GM18511 (cell line): ENCODE measurements at regions not wholly inside any gene's neighbourhood (a gene's known extent, or its start where the extent isn't known, plus 50 kb on each side); places are given as distances from the start of the nearest gene placed in this dataset.
A peak's percentile ranks its signal among the peaks of the same experiment; 100 is the strongest.

Experiments used
- ATAC-seq: cut with Tn5 transposase; IDR thresholded peaks from one replicate; pipeline ENCODE4 v1.9.1; 2021; ENCODE audit warnings: mild to moderate bottlenecking, moderate library complexity; ENCODE audit not compliant: unreplicated experiment

DNA sequence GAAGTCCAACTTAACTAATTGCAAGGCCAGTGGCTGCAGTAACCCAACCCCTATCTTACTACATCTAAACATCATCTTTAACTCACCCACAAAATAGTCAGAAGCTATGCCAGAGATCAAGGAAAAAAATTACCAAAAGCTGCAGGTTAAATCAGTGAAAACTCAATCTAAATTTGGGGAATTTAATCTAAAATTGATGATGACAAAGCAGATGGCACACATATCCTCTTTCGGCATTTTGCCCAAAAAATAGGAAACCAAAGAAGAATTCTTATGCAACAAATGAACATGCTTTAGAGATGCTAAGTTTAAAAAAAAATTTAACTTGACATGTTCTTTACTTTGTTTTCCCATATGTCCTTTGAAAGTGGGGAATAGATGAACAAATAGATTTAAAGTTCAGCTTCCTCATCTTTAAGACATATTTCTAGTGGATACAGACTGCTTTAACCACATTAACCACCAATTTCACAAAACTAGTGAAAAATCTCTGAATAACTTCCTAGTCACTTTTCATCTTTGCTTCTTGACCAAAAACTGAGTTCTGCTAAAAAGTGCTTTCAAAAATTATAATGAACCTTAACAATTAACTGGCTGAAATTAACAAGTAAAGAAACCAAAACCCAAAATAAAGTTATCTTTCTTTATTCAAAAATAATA is 74.3 kb upstream of the CCDC150 start:
- ATAC-seq = no peak

DNA sequence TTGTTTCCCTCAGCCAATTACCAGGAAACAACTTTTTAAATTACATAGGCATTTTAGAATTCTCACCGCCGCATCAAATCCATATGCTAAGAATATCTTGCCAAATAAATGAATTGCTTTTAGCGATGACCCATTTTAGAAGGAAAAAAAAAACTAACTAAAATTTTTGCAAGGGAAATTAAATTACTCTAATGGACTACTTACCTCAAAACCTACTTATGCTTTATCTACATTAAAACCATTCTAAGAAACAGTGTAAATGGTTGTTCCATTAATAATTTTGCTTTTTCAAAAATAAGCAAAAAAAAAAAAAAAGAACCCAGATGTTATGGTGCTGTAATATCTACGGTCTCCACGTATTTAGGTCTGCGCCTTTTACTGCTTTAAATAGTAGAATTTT is 73.5 kb upstream of the CCDC150 start:
- no peak for ATAC-seq

DNA sequence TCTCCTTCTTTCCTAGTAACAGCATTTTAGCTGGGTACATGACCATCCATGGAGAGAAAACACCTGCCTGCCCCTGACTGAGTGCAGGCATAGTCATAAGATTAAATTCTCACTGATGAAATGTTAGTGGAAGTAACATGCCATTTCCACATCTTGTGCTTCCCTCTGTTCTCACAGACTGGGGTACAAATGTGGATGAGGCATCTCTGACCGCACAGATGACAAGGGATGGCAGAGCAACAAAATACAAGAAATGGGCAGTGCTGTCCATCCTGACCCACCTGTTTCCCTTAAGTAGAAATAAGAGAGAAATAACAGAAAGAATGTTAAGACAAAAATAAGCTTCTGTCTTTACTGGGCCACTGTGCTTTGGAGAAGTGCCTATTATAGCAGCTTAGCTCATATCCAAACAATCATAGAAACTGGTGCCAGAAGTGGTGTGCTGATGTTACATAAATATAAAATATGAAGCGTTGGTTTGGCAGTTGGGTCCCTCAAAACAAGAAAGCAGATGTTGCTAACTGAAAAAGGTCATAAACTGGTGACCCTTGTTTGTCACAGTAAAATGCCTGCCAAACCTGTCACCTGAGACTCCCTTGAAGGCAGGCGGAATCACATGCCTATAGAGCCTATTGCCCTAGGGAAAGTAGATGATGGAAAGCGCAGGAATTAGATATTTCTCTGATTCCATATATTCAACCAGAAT is 72.4 kb upstream of the CCDC150 start:
- no peak for ATAC-seq

DNA sequence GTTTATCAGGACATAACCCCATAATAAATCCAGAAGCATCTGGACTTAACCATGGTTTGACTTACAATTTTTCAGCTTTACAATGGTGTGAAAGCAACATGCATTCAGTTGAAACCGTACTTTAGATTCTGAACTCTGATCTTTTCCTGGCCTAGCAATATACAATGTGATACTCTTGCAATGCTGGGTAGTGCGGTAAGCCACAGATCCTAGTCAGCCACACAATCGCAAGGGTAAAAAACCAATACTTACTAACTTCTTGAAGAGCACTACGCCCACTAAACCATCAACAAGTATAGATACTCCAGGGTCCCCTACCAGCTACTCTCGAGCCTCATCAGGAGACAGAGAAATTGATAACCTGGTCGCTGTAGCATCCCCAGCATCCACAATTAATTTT is 71.0 kb upstream of the CCDC150 start:
- ATAC-seq = no peak

DNA sequence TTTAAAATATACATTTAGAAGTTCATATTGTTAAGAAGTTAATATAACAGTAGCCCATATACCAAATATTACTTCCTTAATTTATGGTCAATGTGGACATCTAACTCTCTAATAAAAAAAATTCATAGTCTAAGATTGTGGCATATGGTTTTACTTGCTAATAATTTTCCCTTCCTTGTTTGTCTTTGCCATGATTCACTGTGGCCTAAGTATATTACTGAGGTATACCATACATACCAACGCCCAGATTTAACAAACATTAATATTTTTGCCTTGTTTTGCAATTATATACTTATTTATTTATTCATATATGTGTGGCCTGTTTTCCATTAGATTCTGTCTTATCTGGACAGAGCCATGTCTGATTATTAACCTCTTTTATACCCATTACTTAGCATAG is 54.6 kb upstream of the CCDC150 start:
- ATAC-seq = no peak

DNA sequence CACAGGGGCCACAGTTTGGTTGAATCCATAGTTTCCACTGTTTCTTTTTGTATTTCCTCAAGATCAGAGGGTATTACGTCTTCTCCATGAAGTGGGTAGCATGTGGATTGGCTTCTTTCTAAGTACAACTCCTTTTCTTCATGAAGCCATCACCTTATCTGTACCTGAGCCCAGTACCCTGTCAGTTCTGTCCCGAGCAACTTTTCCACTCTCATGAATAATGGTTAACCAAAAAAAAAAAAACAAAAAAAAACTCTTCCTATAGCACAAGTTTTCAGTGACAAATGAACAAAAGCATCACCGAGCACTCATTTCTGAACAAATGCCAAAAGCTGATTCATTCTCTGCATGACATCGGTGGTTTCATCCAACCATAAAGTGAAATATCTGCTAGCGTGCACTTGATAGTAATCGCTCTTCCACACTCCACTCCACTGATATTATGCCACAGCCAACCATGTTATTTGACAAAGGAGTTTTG is 53.0 kb upstream of the CCDC150 start:
- peak; percentile 65 for ATAC-seq

DNA sequence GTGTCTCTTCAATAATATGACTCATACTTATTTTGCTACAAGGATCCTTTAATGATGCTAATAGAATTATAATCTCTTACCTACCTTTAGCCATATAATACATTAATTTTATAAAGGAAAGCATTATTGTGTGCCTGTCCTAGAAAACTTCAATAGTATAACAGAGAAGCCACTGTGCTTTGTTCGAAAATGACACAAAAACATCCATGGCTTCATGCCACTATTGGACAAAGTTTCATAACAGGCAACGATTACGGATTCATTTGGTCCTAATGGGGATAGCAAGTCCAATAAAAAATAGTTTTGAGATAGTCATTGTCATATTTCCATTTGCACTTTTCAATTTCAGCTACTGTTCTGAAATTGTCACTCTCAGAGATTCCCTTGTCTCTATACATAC is 52.5 kb upstream of the CCDC150 start:
- ATAC-seq = no peak

DNA sequence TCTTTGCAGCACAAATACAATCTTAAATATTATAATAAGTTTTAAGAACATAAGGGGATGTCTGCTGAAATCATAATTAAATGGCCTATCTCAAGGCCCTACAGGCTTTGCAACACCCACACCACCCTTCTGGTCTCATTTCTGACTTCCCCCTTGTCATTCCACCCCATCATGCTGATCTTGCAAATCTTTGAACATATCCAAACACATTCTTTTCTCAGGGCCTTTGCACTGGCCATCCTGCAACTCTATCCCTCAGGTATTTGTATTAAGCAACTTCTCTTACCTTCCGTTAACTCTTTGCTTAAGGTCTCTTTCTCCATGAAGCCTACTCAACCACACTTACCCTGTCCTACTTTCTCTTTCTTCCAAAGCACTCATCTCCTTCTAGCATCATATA is 51.8 kb upstream of the CCDC150 start:
- ATAC-seq = no peak

DNA sequence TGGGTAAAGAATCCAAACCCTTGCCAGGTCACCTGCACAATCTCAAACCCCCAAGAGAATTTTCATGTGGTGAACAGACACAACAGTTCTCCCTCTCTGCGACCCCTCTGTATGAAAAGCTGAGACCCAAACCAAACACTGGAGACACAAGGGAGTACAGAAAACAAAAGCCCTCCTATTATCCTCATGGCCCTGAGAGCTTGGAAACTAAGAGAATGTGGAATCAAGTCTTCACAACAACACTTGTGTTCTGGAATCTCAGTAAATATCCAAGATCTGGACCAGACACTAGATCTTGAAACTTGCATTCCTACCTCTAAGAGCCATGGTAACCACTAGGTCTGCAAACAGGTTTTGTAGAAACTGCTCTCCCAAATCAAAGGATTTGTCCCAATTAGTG is 50.1 kb upstream of the CCDC150 start:
- no peak for ATAC-seq
